ENCODE measurements at regions not wholly inside any gene's neighbourhood (a gene's known extent, or its start where the extent isn't known, plus 50 kb on each side); places are given as distances from the start of the nearest gene placed in this dataset.
"Not testable (repeated sequence)": the region's sequence is repeated elsewhere in the genome, so short reads cannot be mapped to it uniquely, and the experiment has no call there.

- not testable (repeated sequence) for FAIRE-seq; DNase-seq (ENCODE audit: insufficient read length, low spot score)
Observed at GRCh38 chr2:156254637-156255067, 77.9 kb downstream of the NR4A2 start.

- DNase-seq (ENCODE audit: insufficient read length, low spot score) (no peak), FAIRE-seq (no peak)
Observed at GRCh38 chr2:156253765-156254164, 78.8 kb downstream of the NR4A2 start.

GRCh38 chr2:156242874-156243273 is 89.6 kb downstream of the NR4A2 start:
- DNase-seq (ENCODE audit: insufficient read length, low spot score) (no peak), FAIRE-seq (no peak)

- no peak for FAIRE-seq
- DNase-seq (ENCODE audit: insufficient read length, low spot score): no peak
Observed at GRCh38 chr2:156237558-156237957, 95.0 kb downstream of the NR4A2 start.

GRCh38 chr2:156229724-156230362 is 102.7 kb downstream of the NR4A2 start:
- FAIRE-seq: no peak
- no peak for DNase-seq (ENCODE audit: insufficient read length, low spot score)

- not testable (repeated sequence) for FAIRE-seq; DNase-seq (ENCODE audit: insufficient read length, low spot score)
Observed at GRCh38 chr2:156223328-156223727, 109.2 kb downstream of the NR4A2 start.

GRCh38 chr2:156221703-156222102 is 110.8 kb downstream of the NR4A2 start:
- FAIRE-seq: no peak
- no peak for DNase-seq (ENCODE audit: insufficient read length, low spot score)

GRCh38 chr2:156219491-156220100 is 112.9 kb downstream of the NR4A2 start:
- DNase-seq (ENCODE audit: insufficient read length, low spot score) (no peak), FAIRE-seq (no peak)

- FAIRE-seq: no peak
- DNase-seq (ENCODE audit: insufficient read length, low spot score): no peak
Observed at GRCh38 chr2:156215656-156216055, 116.9 kb downstream of the NR4A2 start.

- no peak for FAIRE-seq
- no peak for DNase-seq (ENCODE audit: insufficient read length, low spot score)
Observed at GRCh38 chr2:156211318-156211717, 121.2 kb downstream of the NR4A2 start.

GRCh38 chr2:156206355-156206754 is 126.2 kb downstream of the NR4A2 start:
- DNase-seq (ENCODE audit: insufficient read length, low spot score): no peak
- no peak for FAIRE-seq

- FAIRE-seq (no peak), DNase-seq (ENCODE audit: insufficient read length, low spot score) (no peak)
Observed at GRCh38 chr2:156199588-156199987, 132.9 kb downstream of the NR4A2 start.

- DNase-seq (ENCODE audit: insufficient read length, low spot score) (no peak), FAIRE-seq (no peak)
Observed at GRCh38 chr2:156196031-156196430, 136.5 kb downstream of the NR4A2 start.

GRCh38 chr2:156192468-156192867 is 140.1 kb downstream of the NR4A2 start:
- FAIRE-seq (no peak), DNase-seq (ENCODE audit: insufficient read length, low spot score) (no peak)

GRCh38 chr2:156191527-156191926 is 141.0 kb downstream of the NR4A2 start:
- FAIRE-seq (no peak), DNase-seq (ENCODE audit: insufficient read length, low spot score) (no peak)

- no peak for DNase-seq (ENCODE audit: insufficient read length, low spot score)
- no peak for FAIRE-seq
Observed at GRCh38 chr2:156190517-156190916, 142.0 kb downstream of the NR4A2 start.

- DNase-seq (ENCODE audit: insufficient read length, low spot score) (no peak), FAIRE-seq (no peak)
Observed at GRCh38 chr2:156189584-156189983, 142.9 kb downstream of the NR4A2 start.

- FAIRE-seq (no peak), DNase-seq (ENCODE audit: insufficient read length, low spot score) (no peak)
Observed at GRCh38 chr2:156189143-156189542, 143.4 kb downstream of the NR4A2 start.

- FAIRE-seq (no peak), DNase-seq (ENCODE audit: insufficient read length, low spot score) (no peak)
Observed at GRCh38 chr2:156182132-156182531, 150.4 kb downstream of the NR4A2 start.

- DNase-seq (ENCODE audit: insufficient read length, low spot score) (no peak), FAIRE-seq (no peak)
Observed at GRCh38 chr2:156181208-156181607, 151.3 kb downstream of the NR4A2 start.

GRCh38 chr2:156177654-156178053 is 154.9 kb downstream of the NR4A2 start:
- FAIRE-seq (no peak), DNase-seq (ENCODE audit: insufficient read length, low spot score) (no peak)

- FAIRE-seq (no peak), DNase-seq (ENCODE audit: insufficient read length, low spot score) (no peak)
Observed at GRCh38 chr2:156175946-156176345, 156.6 kb downstream of the NR4A2 start.

- FAIRE-seq: no peak
Observed at GRCh38 chr2:156170929-156171328, 161.6 kb downstream of the NR4A2 start.

More at GRCh38 chr2:156170929-156171328, 161.6 kb downstream of the NR4A2 start:
- DNase-seq (ENCODE audit: insufficient read length, low spot score): no peak
